ENCODE measurements at regions not wholly inside any gene's neighbourhood (a gene's known extent, or its start where the extent isn't known, plus 50 kb on each side); places are given as distances from the start of the nearest gene placed in this dataset.

- TF ChIP-seq MLX (CRISPR knock-in tag; IDR thresholded peaks at IDR 0.05) (no peak), SMAD3 (CRISPR knock-in tag; IDR thresholded peaks at IDR 0.05; ENCODE audit: borderline replicate concordance) (no peak), FOXJ3 (CRISPR knock-in tag; IDR thresholded peaks at IDR 0.05; ENCODE audit: borderline replicate concordance) (no peak), ZNF396 (CRISPR knock-in tag; IDR thresholded peaks at IDR 0.05; ENCODE audit: borderline replicate concordance) (no peak), ATF1 (CRISPR knock-in tag; IDR thresholded peaks at IDR 0.05) (no peak), TEAD1 (CRISPR knock-in tag; IDR thresholded peaks at IDR 0.05) (no peak), EMX1 (CRISPR knock-in tag; IDR thresholded peaks at IDR 0.05) (peak; percentile 97), NFE2L1 (CRISPR knock-in tag; IDR thresholded peaks at IDR 0.05) (no peak), JUN (CRISPR knock-in tag; IDR thresholded peaks at IDR 0.05) (no peak), STAT6 (CRISPR knock-in tag; conservative IDR thresholded peaks at IDR 0.05; ENCODE audit: low read depth) (no peak), ZNF232 (CRISPR knock-in tag; IDR thresholded peaks at IDR 0.05) (no peak), E2F1 (CRISPR knock-in tag; IDR thresholded peaks at IDR 0.05) (no peak), SP1 (CRISPR knock-in tag; conservative IDR thresholded peaks at IDR 0.05) (no peak), MYBL2 (CRISPR knock-in tag; IDR thresholded peaks at IDR 0.05) (no peak), MXD4 (CRISPR knock-in tag; IDR thresholded peaks at IDR 0.05; ENCODE audit: borderline replicate concordance) (no peak), GRHL2 (CRISPR knock-in tag; IDR thresholded peaks at IDR 0.05; ENCODE audit: insufficient replicate concordance, severe bottlenecking) (no peak), PRDM15 (CRISPR knock-in tag; IDR thresholded peaks at IDR 0.05) (no peak), MAX (CRISPR knock-in tag; IDR thresholded peaks at IDR 0.05) (no peak), ELF4 (CRISPR knock-in tag; IDR thresholded peaks at IDR 0.05; ENCODE audit: low read depth) (no peak), USF1 (CRISPR knock-in tag; IDR thresholded peaks at IDR 0.05) (no peak), ARID4B (CRISPR knock-in tag; IDR thresholded peaks at IDR 0.05; ENCODE audit: borderline replicate concordance) (no peak), TEAD4 (CRISPR knock-in tag; IDR thresholded peaks at IDR 0.05) (no peak), NR1H2 (CRISPR knock-in tag; IDR thresholded peaks at IDR 0.05) (no peak), HMGXB4 (CRISPR knock-in tag; IDR thresholded peaks at IDR 0.05) (no peak), ZNF138 (CRISPR knock-in tag; conservative IDR thresholded peaks at IDR 0.05) (no peak), RELA (CRISPR knock-in tag; IDR thresholded peaks at IDR 0.05; ENCODE audit: borderline replicate concordance) (no peak)
These were observed 261.7 kb downstream of the NEDD1 start (continued) for GRCh38 chr12:97168804-97169203.

All from WTC11 (cell line).